Subcutaneous abdominal adipose tissue (tissue), 5 donors: ENCODE measurements at regions not wholly inside any gene's neighbourhood (a gene's known extent, or its start where the extent isn't known, plus 50 kb on each side); places are given as distances from the start of the nearest gene placed in this dataset.

Experiments
- H3K27ac ChIP-seq: one replicate; pipeline ENCODE4 v1.7.0; 2013; ENCODE audit warnings: low read depth, mild to moderate bottlenecking, inconsistent platforms, low read length, moderate library complexity
- H3K27me3 ChIP-seq, 5 donors: one replicate each; pipeline ENCODE4 v1.7.0; 2013; ENCODE audit warnings: low read length in 5 of 5, inconsistent platforms in 1 of 5; ENCODE audit not compliant: control insufficient read depth in 5 of 5, insufficient read depth in 4 of 5
- H3K36me3 ChIP-seq, 5 donors: one replicate each; pipeline ENCODE4 v1.7.0; 2013; ENCODE audit warnings: low read length in 5 of 5; ENCODE audit not compliant: control insufficient read depth in 5 of 5, insufficient read depth in 5 of 5
- H3K4me1 ChIP-seq, 5 donors: one replicate each; pipeline ENCODE4 v1.7.0; 2013; ENCODE audit warnings: low read length in 5 of 5, mild to moderate bottlenecking in 3 of 5, moderate library complexity in 1 of 5; ENCODE audit not compliant: control insufficient read depth in 5 of 5, insufficient read depth in 5 of 5
- H3K4me3 ChIP-seq, 5 donors: one replicate each; pipeline ENCODE4 v1.7.0; 2013; ENCODE audit warnings: low read length in 5 of 5, low read depth in 1 of 5
- H3K9ac ChIP-seq, 5 donors: one replicate each; pipeline ENCODE4 v1.7.0; 2013; ENCODE audit warnings: low read length in 5 of 5, mild to moderate bottlenecking in 4 of 5, moderate library complexity in 3 of 5
- H3K9me3 ChIP-seq, 5 donors: one replicate each; pipeline ENCODE4 v1.7.0; 2013; ENCODE audit warnings: low read length in 5 of 5; ENCODE audit not compliant: control insufficient read depth in 5 of 5
- donor health status: healthy.
- donor health status: healthy.
- donor health status: healthy.
- donor health status: healthy.
- donor health status: healthy.

DNA sequence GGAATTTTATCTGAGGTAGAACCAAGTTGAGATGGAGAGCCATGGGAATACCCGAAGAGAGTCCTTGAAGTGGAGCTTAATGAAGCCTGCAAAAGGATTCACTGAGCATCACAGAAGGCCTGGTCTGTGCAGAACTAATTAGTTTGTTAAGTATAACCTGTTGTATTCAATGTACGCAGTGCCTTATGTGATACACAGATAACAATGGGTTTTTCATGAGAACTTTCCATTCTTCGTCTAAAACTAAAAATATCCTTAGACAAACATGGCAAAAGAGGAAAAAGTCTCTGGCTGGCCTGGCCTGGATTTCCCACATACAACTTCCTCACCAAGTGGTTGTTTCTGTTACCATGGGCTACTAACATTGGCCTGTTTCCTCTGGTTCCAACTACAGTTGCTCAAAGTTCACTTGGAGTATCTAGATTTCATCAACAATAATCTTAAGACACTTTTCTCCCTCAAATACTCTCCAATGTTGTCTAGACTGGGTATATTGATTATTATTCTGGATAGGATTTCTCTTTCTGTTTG is 237.6 kb upstream of the ZNF462 start:
- no peak overlapping the region for H3K9ac ChIP-seq
- H3K36me3 ChIP-seq: no peaks in the 10 kb centered on the region
- H3K4me1 ChIP-seq: peaks cover 0 to 2% (median 0%) of the 10 kb centered on the region in 5 donors
- H3K4me3 ChIP-seq: no peak overlapping the region
- H3K9me3 ChIP-seq: no peaks in the 10 kb centered on the region
- H3K27ac ChIP-seq: no peak overlapping the region
- H3K27me3 ChIP-seq: no peaks in the 10 kb centered on the region

DNA sequence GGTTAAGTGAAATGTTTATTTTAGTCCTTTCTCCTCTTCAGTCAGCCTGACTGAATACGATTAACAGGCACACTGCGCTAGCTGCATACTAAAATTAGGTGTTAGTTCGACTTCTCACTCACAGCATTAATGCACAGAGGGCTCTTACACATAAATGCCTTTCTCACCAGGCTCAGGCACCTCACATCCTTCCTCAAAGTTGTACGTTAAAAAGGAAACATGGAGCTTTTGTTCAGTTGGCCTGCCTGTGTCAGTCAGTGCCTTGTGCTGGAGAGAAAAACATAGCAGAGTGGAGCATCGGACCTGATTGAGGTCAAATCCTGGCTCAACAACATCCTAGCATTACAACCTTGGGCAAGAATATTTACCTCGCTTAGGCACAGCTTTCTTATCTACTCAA is 236.0 kb upstream of the ZNF462 start:
- H3K4me1 ChIP-seq: peaks cover 0 to 2% (median 0%) of the 10 kb centered on the region in 5 donors
- no peak overlapping the region for H3K4me3 ChIP-seq
- no peak overlapping the region for H3K9ac ChIP-seq
- H3K27me3 ChIP-seq: no peaks in the 10 kb centered on the region
- H3K27ac ChIP-seq: no peak overlapping the region
- H3K36me3 ChIP-seq: no peaks in the 10 kb centered on the region
- H3K9me3 ChIP-seq: no peaks in the 10 kb centered on the region

DNA sequence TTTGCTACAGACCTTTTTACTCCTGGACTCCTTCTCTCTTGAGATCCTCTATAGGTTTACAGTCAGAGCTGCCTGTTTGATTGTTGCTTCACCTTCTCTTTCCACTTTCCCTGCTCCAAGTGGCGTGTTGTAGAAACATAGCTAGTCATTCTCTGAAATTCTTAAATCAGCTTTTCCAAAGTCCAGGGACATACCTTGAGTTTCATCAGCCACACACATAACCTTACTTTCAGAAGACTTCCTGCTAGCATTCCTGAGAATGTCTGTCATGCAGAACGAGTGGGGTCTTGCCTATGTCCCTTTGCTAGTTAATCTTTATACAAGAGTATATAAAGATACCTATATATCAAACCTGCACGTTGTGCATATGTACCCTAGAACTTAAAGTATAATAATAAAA is 230.3 kb upstream of the ZNF462 start:
- no peaks in the 10 kb centered on the region for H3K9me3 ChIP-seq
- no peak overlapping the region for H3K9ac ChIP-seq
- no peaks in the 10 kb centered on the region for H3K27me3 ChIP-seq
- no peaks in the 10 kb centered on the region for H3K36me3 ChIP-seq
- H3K27ac ChIP-seq: no peak overlapping the region
- no peaks in the 10 kb centered on the region for H3K4me1 ChIP-seq
- H3K4me3 ChIP-seq: no peak overlapping the region

DNA sequence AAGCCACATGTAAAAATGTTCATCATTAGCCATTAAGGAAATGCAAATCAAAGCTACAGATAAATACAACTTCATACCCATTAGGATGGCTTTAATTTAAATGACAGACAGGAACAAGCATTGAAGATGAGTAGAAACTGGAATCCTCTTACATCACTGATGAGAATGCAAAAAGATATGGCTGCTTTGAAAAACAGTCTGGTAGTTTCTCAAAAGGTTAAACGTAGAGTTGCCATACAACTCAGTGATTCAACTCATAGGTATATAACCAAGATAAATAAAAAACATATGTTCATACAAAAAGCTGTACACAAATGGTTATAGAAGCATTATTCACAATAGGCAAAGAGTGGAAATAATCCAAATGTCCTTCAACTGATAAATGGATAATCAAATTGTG is 228.8 kb upstream of the ZNF462 start:
- no peaks in the 10 kb centered on the region for H3K27me3 ChIP-seq
- no peaks in the 10 kb centered on the region for H3K9me3 ChIP-seq
- H3K4me1 ChIP-seq: no peaks in the 10 kb centered on the region
- no peaks in the 10 kb centered on the region for H3K36me3 ChIP-seq
- H3K9ac ChIP-seq: no peak overlapping the region
- no peak overlapping the region for H3K4me3 ChIP-seq
- no peak overlapping the region for H3K27ac ChIP-seq

DNA sequence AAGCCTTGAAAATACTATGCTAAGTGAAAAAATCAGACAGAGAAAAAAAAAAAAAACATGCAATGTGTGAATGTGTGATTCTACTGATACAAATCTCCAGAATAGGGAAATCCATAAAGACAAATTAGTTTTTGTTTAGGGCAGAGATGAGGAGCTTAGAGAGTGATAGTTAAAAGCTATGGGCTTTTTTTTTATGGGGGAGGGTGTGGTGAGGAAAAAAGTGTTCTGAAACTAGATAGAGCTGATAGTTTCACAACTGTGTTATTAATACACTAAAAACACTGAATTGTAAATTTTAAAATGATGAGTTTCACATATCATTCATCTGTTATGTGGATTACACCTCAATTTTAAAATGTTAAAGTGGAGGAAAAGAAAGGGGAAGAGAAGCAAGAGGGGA is 228.3 kb upstream of the ZNF462 start:
- Histone ChIP-seq H3K9ac (no peak overlapping the region), H3K4me3 (no peak overlapping the region), H3K27me3 (no peaks in the 10 kb centered on the region), H3K9me3 (no peaks in the 10 kb centered on the region), H3K36me3 (no peaks in the 10 kb centered on the region), H3K27ac (no peak overlapping the region), H3K4me1 (no peaks in the 10 kb centered on the region)

DNA sequence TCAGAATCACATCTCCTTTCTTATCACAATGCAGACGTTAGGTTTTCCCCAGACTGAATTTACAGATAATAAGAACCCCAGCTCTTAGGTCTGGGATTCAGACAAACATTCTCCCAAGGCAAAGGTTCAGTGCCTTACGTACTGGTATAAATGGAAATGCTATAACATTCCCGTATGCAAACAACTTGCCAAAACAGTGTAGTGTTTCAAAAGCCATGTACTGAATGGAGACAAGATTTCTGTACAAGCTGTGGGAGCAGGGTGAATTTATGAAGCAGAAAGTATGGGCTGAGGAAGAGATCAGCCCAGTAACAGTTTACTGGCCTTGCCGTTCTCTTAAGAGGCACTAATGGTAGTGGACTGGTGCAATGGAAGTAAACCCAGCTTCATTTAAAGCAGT is 225.5 kb upstream of the ZNF462 start:
- no peak overlapping the region for H3K4me3 ChIP-seq
- H3K9me3 ChIP-seq: no peaks in the 10 kb centered on the region
- no peak overlapping the region for H3K9ac ChIP-seq
- no peaks in the 10 kb centered on the region for H3K27me3 ChIP-seq
- no peak overlapping the region for H3K27ac ChIP-seq
- no peaks in the 10 kb centered on the region for H3K4me1 ChIP-seq
- no peaks in the 10 kb centered on the region for H3K36me3 ChIP-seq

DNA sequence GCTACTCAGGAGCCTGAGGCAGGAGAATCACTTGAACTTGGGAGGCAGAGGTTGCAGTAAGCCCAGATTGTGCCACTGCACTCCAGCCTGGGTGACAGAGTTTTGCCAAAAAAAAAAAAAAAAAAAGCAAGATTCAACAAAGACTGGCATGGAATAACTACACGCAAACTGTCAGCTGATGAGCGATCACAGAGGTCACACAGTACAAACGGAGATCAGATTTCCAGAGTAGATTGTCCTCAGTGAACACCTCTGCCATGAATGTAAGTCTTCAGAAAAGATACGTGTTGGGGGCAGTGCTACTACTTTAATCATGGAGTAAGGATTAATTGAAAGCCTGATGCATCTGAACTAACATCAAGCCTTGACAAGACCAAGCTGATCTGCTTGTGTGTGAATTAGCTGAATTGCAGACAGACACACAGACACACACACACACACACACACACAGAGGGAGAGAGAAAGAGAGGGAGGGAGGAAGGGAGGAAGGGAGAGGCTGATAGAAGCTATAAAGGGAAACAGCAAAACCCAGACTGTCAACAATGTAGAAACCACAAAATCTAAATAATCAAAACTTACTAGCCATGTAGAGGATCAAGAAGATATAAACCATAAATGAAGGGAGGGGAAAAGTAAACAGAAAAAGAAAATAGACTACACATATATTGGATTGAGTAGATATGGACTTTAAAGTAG is 222.9 kb upstream of the ZNF462 start:
- no peak overlapping the region for H3K27ac ChIP-seq
- no peak overlapping the region for H3K9ac ChIP-seq
- no peak overlapping the region for H3K4me3 ChIP-seq
- H3K36me3 ChIP-seq: no peaks in the 10 kb centered on the region
- H3K4me1 ChIP-seq: no peaks in the 10 kb centered on the region
- no peaks in the 10 kb centered on the region for H3K27me3 ChIP-seq
- H3K9me3 ChIP-seq: no peaks in the 10 kb centered on the region

DNA sequence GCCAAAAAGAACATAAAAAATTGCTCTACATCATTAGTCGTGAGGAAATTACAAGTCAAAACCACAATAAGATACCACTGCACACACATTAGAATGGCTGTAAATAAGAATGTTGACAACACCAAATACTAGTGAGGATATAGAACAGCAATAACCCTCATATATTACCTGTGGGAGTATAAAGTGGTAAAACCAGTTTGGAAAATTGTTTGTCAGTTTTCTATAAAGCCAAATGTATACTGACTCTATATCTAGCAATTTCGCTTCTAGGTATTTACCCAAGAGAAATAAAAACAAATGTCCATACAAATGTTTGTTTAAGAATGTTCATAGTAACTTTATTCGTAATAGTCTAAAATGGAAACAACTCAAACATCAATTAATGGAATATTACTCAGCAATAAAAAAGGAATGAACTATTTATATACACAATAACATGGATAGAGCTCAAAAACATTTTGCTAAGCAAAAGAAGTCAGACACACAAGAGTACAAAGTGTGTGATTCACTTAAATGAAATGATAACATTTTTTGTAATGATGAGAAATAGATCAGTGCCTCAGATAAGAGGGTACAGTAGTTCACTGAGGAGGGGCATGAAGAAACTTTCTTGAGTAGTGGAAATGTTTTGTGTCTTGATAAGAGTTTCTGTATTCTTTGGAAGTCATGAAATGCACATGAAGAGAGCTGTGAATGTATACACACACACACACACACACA is 219.6 kb upstream of the ZNF462 start:
- H3K4me3 ChIP-seq: no peak overlapping the region
- no peak overlapping the region for H3K9ac ChIP-seq
- H3K27me3 ChIP-seq: no peaks in the 10 kb centered on the region
- H3K36me3 ChIP-seq: no peaks in the 10 kb centered on the region
- H3K27ac ChIP-seq: no peak overlapping the region
- no peaks in the 10 kb centered on the region for H3K4me1 ChIP-seq
- H3K9me3 ChIP-seq: no peaks in the 10 kb centered on the region

DNA sequence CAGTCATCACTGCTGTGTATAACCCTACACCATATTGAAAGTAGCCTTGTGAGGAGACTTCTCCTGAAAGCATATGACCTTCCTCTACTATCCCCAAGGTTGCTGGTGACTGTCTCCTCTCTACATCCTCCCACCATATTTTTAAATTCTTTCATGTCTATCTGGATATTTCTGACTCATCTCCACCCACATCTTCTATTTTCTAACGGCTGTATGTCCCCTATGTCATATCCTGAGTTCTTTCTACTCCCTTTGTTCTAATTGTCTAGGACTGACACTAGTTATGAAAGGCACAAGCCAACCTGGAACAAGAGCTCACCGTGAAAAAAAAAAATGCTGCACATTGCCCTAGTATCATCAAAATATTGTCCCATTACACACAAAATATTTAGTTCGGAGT is 218.3 kb upstream of the ZNF462 start:
- H3K27ac ChIP-seq: no peak overlapping the region

DNA sequence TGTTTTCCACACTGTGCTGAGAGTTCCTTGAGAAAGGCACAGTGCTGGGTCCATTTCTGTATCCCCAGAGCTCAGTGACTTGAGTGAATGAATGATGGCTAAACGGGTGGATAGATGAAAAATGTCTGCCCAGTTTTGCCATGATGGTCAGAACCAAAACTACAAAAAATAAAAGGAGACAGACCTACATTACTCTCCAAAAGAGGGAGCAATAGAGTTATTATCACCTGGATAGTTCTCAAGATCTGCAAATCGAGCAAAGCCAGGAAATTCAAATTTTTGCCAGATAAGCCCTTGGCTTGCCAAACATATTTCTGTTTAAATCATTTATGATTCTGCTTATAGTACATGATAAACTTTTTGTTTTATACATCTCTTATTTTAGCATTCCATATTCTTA is 214.2 kb upstream of the ZNF462 start:
- Histone ChIP-seq H3K27ac (no peak overlapping the region), H3K36me3 (no peaks in the 10 kb centered on the region), H3K9me3 (no peaks in the 10 kb centered on the region), H3K9ac (no peak overlapping the region), H3K4me3 (no peak overlapping the region), H3K4me1 (peaks cover 0 to 11% (median 9%) of the 10 kb centered on the region in 5 donors), H3K27me3 (no peaks in the 10 kb centered on the region)

More for the DNA sequence above, 218.3 kb upstream of the ZNF462 start:
- H3K4me1 ChIP-seq: no peaks in the 10 kb centered on the region
- H3K27me3 ChIP-seq: no peaks in the 10 kb centered on the region
- H3K36me3 ChIP-seq: no peaks in the 10 kb centered on the region
- no peak overlapping the region for H3K4me3 ChIP-seq
- no peak overlapping the region for H3K9ac ChIP-seq
- H3K9me3 ChIP-seq: no peaks in the 10 kb centered on the region
